RKO (cell line): ENCODE measurements at regions not wholly inside any gene's neighbourhood (a gene's known extent, or its start where the extent isn't known, plus 50 kb on each side); places are given as distances from the start of the nearest gene placed in this dataset.

ENCODE experiments used
- DNase-seq: peaks from one replicate; pipeline ENCODE4 v3.0.0-alpha.2; 2016; ENCODE audit warnings: low spot score

DNA sequence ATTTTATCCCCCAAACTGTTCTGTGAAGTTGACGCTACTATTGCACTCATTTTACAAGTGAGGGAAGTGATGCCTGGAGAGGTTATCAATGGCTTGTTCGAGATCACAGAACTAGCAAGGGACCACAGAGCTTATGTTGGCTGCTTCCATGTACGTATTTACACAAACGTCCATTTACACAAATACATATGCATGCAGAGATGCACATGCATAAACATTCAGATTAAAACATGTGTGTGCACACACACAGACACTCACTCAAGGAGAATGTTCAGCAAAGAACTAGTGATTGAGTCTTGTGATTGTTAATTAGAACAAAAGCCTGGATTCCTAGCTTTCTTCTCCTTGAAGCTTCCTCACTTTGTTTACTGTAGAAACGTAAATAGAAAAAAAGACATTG is 321.5 kb upstream of the CHD6 start:
- no peak for DNase-seq

DNA sequence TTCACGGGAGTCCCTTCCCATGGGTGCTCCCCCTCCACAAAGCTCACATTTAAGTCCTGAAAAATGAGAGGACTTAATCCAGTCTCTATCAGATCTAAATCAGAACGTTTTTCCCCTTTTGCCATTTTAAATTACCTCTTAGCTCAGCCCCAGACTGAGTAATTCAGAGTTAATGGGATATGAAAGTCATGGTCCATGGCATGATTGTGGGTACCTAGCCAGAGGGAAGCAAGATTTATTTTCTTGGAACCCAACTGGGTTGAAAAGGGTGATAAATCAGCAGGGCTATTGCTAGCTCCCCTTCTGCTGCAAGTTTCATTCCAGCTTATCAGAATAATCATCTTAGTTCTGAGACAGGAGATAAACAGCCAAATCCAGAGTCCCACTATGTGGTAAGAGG is 320.2 kb upstream of the CHD6 start:
- no peak for DNase-seq

DNA sequence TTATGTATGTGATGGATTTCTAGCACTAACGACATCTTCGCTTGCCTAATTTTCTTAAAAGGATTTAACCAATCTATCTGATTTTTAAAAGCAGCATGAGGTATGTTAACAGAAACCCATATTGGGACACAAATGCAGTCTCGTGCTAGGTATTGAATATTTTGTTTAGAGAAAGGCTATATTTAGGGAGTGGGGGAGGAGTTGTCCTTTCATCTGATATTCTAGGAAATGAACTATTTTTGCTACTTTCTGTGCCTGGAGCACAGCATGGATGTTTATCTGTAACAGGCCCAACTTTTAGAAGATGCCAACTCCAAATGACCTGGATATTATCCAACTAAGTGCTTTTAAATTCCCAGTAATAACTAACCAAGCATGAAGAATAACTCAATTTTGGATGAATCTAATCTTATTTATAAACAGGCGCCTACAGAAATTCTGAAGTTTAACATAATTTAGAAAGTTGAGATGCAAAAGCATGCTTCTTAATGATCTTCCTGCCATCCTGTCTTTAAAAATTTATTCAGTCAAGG is 317.1 kb upstream of the CHD6 start:
- DNase-seq: no peak

DNA sequence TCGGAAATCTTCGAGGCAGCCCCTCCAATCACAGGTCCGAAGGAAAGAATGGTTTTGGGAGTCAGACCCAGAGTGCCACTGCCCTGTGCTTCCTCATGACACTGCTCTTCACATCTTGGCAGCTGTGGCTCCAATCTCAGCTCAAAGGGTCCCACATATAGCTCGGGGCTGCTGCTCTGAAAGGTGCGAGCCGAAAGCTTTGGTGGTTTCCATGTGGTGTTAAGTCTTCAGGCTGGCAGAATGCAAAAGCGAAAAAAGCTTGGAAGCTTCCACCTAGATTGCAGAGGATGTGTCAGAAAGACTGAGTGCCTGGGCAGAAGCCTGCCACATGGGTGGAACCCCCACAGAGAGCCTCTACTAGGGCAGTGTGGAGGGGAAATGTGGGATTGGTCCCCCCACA is 314.3 kb upstream of the CHD6 start:
- DNase-seq: no peak

DNA sequence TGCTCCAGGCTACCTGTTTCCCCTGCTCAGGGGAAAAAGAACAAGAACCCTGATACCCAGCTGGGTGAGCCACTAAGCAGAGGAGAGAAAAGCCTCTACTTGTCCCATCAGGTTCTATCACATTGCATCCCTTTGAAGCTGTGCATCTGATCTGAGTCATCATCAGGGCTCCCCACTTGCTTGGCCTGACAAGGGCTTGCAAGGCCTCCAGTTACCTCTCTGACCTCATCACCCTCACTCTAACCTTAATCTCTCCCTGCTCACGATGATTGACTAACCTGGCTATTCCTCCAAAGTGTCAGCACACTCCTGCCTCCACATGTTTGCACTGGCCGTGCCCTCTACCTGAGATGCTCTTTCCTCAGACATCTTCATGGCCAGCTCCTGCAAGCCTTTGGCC is 309.5 kb upstream of the CHD6 start:
- no peak for DNase-seq

DNA sequence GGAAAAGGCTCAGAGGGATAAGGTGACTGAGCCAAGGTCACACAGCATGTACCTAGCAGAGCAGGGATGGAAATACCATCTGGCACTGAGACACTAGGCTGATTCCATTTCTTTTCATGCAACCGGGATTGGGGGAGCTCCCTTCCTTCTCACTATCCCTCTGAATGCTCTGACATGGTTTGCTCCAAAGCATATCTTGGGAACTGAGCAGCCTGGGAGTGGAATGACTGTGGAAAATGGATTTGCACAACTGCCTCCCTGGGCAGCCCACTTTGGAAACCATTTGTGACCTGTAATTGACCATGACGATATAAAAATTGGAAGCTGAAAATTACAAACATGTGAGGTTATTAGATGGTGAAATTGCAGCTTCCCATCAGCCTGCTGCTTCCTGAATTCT is 309.0 kb upstream of the CHD6 start:
- no peak for DNase-seq

DNA sequence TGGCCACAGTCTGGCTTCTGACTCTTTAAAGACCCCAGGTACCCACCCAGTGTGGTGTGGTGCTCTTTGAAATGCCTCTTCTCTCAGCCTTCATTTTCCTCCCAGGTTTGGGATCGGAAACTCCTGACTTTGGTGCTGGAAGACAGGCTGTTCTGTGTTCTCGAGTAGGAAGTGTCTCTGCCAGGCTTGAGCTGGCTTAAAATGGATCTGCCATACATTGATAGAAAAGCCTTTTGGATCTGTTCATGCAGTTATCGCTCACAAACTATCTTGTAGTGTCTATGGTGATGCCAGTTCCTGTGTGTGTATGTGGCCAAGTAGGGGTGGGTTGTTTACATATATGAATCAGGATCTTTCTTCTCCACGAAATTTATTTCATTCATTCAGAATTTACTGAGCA is 307.3 kb upstream of the CHD6 start:
- DNase-seq: no peak

DNA sequence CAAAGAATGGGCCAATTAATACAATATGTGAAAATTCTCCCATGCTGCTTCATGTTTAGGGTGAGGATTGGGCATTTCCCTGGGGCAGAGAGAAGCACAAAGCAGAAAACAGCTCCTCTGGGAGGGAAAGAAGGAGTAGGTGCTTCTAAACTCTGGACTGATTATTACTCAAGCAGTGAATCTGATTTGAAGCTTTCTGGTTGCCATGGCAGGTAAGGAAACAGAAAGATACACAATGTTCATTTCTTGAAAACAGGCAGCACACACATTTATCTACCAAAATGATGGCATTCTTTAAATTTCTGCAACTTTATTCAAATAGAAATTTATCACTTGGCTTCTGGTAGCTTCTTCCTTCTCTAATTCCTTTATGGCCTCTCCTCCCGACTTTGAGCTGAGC is 305.4 kb upstream of the CHD6 start:
- no peak for DNase-seq

DNA sequence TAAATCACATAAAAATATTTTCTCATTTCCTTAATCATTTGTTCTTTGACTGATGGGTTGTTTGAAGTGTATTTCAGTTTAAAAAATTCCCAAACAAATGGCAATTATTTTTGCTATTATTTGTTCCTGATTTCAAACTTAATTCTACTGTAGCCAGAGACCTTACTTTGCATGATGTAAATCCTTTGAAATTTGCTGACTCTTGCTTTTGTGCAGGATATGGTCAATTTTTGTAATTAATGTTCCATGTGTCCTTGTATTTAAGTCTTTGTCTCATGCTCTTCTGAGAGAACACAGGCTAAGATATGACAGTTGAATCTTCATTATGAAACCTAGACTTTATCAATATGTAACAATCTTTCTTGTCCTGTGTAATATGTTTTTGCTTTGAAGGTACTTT is 295.0 kb upstream of the CHD6 start:
- no peak for DNase-seq

DNA sequence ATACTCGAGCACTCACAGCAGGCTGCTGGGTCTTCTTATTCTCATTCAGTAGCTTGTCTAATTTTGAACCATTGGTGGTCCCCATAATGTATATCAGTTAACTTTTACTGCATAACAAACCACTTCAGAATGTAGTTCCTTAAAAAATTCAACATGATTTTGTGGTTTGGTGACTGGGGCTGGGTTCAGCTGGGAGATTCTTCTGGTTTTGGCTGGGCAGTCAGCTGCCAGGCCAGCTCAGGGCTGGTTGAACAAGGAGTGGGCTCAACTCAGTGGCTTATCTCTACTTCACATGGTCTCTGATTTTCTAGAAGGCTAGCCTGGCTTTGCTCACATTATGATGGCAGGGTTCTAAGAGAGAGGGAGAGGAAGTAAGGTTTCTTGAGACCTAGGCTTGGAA is 292.4 kb upstream of the CHD6 start:
- DNase-seq: no peak

DNA sequence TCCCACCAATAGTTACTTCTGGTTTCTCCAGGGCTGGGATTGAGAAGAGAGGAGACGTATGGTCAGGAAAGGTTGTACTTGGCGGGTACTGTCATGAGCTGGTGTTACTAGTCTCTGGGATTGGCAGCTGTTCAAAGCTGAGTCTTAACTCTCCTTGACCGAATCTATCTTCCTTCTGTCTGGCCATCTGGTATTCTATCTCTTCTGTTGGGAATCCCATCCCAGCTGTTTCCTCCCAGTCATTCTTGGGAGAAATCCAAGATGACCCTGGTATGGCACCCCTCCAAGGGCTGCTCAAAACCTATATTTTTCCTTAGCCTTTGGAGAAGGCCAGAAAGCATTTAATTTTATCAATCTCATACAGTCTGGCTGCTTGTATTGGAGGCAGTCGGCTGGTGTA is 287.0 kb upstream of the CHD6 start:
- DNase-seq: no peak

DNA sequence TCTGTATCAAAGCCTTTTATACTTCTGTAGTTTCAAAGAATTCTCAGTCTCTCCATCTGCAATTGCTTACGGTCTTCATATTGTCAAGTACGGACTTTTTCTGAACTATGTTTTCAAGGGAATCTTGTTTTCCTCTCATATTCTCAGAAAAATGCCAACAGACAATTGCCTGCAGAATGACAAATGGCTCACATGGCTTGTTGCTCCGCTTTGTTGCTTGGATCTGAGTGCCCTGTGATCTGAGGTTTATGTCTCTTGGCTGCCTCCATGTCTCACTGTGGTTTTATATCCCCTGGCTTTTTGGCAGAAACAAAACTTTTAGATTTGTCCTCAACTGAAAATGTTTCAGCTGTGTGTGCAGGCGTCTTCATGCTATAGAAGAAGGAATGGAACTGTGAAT is 285.4 kb upstream of the CHD6 start:
- no peak for DNase-seq

DNA sequence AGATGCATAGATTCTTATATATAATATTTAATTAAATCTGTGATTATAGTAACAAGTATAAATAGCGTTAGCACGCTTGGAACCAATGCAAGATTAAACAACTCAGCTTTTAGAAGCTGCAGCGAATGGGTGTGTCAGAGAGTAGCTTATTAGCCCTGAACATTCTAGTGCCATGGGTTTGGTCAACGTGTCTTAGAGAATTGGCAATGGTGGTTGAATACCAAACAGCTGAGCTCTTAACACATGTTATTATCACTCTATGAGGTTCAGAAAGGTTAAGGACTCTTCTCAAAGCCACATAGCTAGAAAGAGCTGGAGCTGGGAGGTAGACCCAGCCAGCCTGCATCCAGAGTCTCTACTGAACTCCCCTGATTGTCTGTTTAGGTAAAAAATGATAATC is 284.2 kb upstream of the CHD6 start:
- no peak for DNase-seq

DNA sequence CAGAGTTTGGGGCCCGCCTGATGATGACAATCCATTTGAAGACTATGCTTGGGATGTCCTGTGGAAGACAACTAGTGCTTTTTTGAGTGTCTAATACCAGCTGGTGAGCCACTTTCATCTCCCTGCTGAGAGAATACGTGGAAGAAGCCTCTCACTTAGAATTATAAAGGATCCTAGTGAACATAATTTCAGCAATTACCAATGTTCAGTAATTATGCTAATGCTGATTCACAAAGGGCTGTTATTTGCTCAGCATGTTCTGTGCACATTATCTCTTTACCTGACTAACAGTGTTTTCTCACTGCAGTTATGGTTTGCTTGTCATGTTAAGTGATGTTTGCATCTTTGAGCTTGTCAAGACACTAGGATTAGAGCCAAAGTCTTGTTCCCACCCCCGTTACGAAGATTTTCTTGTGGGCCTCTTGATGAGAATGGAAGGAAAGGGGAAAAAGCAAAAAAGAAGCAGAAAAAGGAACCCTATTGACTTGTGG is 282.1 kb upstream of the CHD6 start:
- DNase-seq: no peak

DNA sequence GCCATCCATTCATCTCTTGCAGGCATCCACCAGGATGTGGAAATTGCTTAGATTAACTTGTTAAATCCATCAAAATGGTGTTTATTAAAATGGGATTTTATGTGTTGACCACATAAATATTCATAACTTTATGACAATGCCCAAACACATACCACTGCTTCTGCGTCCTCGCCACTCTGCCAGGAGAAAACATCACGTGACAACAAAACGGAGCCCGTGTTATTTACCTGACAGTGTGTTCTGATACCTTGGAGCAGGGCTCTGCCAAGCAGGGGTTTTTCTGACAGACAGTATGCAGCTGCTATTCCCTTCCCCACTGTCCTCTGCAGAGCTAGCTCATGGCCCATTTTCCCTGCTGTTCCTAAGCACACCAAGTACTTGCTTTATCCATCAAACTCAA is 279.5 kb upstream of the CHD6 start:
- DNase-seq: no peak

DNA sequence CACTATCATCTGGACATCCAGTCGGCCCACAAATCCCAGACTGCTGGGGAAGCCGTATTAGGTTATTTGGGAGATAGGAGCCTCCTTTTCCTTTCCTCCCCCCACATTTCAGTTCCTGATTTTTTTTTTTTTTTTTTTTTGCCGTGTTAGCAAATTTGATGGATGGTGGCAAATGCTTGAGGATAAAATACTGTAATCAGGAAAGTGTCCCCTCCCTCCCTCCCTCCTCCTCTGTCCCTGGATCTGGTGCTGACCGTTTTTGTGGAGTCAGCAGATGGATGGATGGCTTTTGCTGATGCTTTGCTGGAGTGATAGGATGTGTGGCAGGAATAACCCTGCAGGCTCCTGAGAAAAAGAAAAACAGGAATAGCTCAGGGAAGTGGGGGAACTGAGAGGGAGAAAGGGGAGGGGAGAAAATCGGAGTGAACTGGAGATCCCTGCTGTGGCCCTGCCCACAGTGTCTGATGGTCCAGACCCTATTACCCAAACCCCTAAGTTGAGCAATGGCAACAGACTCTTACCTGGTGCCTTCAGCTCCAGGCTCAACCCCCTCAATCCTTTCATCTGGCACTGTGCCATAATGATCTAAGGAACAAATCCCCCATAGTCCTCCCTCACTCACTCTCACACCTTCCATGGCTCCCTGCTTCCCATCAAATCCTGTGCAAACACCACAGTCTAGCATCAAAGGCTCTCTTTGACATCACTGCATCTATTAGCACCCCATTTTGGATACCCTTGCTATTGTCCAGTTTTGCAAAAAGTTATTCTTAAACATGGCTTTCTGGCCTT is 277.3 kb upstream of the CHD6 start:
- DNase-seq: no peak

DNA sequence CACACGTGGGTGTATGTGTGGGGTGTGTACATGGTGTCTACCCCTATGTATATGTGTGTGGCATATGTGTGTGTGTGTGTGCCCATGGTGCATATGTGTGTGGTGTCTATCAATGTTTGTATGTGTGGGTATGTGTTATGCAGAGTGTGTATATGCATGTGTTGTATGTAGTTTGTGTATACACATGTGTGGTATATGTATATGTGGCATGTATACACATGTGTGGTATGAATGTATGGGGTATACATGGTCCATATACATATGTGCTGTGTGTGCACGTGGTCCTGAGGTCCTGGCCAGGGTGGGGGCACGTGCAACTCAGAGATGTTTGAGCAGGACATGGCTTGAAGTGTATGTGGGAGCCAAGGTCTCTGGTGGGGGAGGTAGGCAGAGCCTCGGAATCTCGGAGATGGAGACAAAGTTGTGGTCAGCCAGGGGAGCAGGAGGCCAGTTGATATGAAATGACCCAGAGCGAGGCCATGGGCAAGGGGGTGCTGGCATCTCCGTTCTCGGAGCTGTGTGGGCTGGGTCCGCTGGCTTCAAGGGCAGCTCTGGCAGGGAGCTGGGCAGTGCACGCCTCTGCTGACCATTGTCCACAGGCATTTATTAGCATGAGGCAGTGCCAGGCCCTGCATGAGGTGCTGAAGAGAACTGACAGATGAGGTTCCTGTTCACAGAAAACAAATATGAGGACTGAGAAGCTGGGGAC is 276.2 kb upstream of the CHD6 start:
- no peak for DNase-seq

DNA sequence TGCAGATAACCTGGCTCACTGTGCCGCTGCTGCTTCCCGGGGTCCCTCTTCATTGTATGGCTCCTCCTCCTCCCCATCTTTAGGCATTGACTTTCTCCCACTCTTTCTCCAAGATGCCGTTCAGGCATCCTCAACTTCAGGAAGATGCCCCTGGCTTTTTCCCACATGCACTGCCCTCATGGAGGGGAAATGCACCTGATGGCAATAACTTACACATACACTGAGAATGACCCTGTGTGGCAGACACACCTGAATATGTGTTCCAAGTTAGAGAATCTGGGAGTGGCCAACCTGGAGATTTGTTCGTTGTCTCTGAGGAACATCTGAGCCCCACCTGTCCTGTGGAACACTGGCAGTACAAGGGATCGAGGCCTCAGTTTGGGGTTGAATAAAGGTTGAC is 273.9 kb upstream of the CHD6 start:
- DNase-seq: no peak

DNA sequence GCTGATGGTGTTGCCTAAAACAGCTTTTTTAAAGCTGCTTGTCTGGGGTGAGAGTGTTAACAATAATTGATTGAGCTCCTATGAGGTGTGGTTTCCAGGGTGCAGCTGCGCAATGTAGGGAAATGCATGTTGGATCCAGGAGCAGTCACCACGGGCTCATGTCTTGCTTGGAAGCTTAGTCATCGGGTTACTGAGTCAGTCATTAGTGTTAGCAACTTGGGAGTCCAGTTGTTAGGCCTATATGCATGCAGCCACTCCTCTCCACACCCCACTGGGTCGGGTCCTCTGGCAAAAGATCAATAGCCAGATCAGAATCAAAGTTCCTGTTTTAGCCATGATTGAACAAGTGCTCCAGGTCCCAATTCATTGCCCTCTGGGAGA is 271.7 kb upstream of the CHD6 start:
- DNase-seq: peak; percentile 77

DNA sequence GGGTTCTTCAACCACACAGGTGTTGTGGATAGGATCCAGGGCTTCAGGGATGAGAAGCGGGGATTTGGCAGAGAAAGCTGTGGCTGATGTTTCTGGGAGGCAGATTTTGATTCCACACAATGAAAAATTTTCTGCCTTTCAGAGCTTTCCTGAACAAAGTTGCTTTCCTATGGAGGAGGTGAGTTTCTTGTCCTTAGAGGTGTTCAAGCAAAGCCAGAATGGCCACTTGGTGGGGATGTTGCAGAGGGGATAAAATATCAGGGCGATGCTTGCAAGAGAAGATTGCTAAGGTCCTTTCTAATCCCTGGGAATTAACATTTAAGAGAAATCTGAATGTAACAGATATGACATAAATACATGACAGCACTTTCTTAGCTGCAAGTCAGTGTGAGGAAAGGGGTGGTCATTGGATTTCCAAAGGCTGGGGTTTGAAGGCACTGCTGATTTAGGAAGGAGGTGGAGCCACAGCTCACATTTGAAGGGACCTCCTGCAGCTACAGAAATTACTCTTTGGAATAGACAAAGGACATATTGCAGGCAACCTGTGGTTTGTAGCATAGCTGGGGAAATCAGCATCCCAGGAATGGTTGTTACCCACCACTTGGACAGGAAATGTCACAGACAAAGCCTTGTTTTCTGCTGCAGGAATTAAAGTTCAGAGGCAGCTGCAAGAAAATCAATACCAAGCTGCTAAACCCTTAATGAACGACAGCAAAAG is 271.1 kb upstream of the CHD6 start:
- DNase-seq: peak; percentile 41

DNA sequence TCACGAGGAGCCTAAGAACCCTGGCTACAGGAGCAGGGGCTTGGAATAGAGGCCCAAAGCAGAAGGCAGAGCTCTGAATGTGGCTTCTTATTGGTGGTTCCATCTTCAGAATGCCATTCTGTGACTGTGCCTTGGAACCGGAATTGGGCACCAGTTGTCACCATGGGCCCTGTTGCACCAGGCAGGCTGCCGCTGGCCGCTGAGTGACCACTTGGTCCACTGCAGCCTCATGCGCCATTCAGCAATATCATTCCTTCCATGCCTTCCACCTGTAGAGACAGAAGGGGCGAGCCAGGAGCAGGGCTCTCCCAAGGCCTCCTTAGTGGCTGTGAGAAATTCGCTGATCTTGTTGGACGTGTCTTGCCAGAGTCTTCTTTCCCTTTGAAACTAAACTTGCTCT is 270.3 kb upstream of the CHD6 start:
- no peak for DNase-seq

DNA sequence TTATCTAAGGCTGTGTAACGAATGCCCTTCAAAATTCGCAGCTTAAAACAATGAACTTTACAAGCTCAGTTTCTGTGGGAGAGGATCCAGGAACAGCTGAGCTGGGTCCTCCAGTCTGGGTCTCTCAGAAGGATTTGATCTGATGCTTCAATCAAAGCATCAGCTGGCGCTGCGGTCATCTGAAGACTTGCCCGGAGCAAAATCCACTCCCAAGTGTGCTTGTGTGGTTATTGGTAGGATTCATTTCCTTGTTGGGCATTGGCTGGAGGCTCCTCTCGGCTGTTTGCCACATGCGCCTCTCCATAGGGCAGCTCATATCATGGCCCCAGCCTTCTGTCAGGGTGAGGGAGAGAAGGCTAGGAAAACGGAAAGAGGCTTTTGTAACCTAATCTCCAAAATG is 269.3 kb upstream of the CHD6 start:
- no peak for DNase-seq

DNA sequence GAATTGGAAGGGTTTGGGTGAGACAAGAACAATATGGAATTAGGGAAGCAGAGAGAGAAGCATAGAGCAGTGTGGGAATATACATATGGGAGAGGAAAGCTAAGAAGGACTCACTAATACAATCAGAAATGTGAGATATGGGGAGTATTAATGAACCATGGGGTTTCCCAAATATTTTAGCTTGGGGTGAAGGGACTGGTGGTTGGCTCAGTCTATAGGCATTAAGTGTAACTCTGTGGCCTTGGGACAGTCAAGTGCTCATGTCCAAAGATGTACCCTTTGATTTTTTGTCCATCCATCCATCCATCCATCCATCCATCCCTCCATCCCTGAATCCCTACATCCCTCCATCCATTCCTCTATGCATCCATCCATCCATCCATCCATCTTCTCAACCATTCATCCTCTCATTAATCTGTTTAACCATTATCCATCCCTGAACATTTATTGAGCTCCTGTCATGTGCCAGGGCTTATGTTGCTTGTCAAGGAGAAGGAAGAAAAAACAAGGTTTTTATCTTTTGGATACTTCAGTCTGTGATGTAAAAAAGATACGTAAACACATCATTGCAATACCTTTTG is 263.4 kb upstream of the CHD6 start:
- DNase-seq: no peak
